IPS-18a (cell line): ENCODE measurements at regions not wholly inside any gene's neighbourhood (a gene's known extent, or its start where the extent isn't known, plus 50 kb on each side); places are given as distances from the start of the nearest gene placed in this dataset.

Experiments used
- H3K27ac ChIP-seq: one replicate; pipeline ENCODE4 v1.5.1; 2013; ENCODE audit warnings: low read length
- H3K27me3 ChIP-seq: one replicate; pipeline ENCODE4 v1.6.1; 2013; ENCODE audit warnings: mild to moderate bottlenecking, low read length; ENCODE audit not compliant: control insufficient read depth, insufficient read depth
- H3K36me3 ChIP-seq: one replicate; pipeline ENCODE4 v1.6.1; 2013; ENCODE audit warnings: low read depth, low read length; ENCODE audit not compliant: control insufficient read depth
- H3K4me1 ChIP-seq: one replicate; pipeline ENCODE4 v1.6.1; 2013; ENCODE audit warnings: low read depth, low read length; ENCODE audit not compliant: control insufficient read depth
- H3K4me3 ChIP-seq: one replicate; pipeline ENCODE4 v1.5.1; 2013; ENCODE audit warnings: low read length
- H3K9ac ChIP-seq: one replicate; pipeline ENCODE4 v1.6.1; 2013; ENCODE audit warnings: mild to moderate bottlenecking, low read length, moderate library complexity
- H3K9me3 ChIP-seq: one replicate; pipeline ENCODE4 v1.6.1; 2013; ENCODE audit warnings: low read depth, low read length; ENCODE audit not compliant: control insufficient read depth

- no peaks in the 10 kb centered on the region for H3K9me3 ChIP-seq
- H3K27me3 ChIP-seq, result no peaks in the 10 kb centered on the region
- no peaks in the 10 kb centered on the region for H3K4me1 ChIP-seq
- no peak overlapping the region for H3K4me3 ChIP-seq
- no peaks in the 10 kb centered on the region for H3K36me3 ChIP-seq
- no peak overlapping the region for H3K27ac ChIP-seq
- H3K9ac ChIP-seq, result no peak overlapping the region
These were observed 1123.0 kb downstream of the VRK1 start for GRCh38 chr14:97920201-97920600.

GRCh38 chr14:97921296-97921695, 1124.1 kb downstream of the VRK1 start:
- no peak overlapping the region for H3K9ac ChIP-seq
- no peaks in the 10 kb centered on the region for H3K27me3 ChIP-seq
- H3K27ac ChIP-seq, result no peak overlapping the region
- H3K9me3 ChIP-seq, result no peaks in the 10 kb centered on the region
- no peaks in the 10 kb centered on the region for H3K36me3 ChIP-seq
- H3K4me1 ChIP-seq, result no peaks in the 10 kb centered on the region
- H3K4me3 ChIP-seq, result no peak overlapping the region

- Histone ChIP-seq H3K9me3 (no peaks in the 10 kb centered on the region), H3K4me1 (no peaks in the 10 kb centered on the region), H3K27ac (no peak overlapping the region), H3K27me3 (no peaks in the 10 kb centered on the region), H3K9ac (no peak overlapping the region), H3K36me3 (no peaks in the 10 kb centered on the region), H3K4me3 (no peak overlapping the region)
These were observed 1127.9 kb downstream of the VRK1 start for GRCh38 chr14:97924922-97925613.

- no peaks in the 10 kb centered on the region for H3K27me3 ChIP-seq
- no peak overlapping the region for H3K9ac ChIP-seq
- no peaks in the 10 kb centered on the region for H3K36me3 ChIP-seq
- H3K27ac ChIP-seq, result no peak overlapping the region
- no peak overlapping the region for H3K4me3 ChIP-seq
- H3K9me3 ChIP-seq, result no peaks in the 10 kb centered on the region
- H3K4me1 ChIP-seq, result no peaks in the 10 kb centered on the region
These were observed 1133.0 kb downstream of the VRK1 start for GRCh38 chr14:97930166-97930565.

- H3K4me1 ChIP-seq, result no peaks in the 10 kb centered on the region
- H3K36me3 ChIP-seq, result no peaks in the 10 kb centered on the region
- H3K27ac ChIP-seq, result no peak overlapping the region
- H3K27me3 ChIP-seq, result no peaks in the 10 kb centered on the region
- H3K9ac ChIP-seq, result no peak overlapping the region
- H3K4me3 ChIP-seq, result no peak overlapping the region
- H3K9me3 ChIP-seq, result no peaks in the 10 kb centered on the region
These were observed 1134.1 kb downstream of the VRK1 start for GRCh38 chr14:97931273-97931672.

GRCh38 chr14:97942921-97943320, 1145.7 kb downstream of the VRK1 start:
- no peaks in the 10 kb centered on the region for H3K27me3 ChIP-seq
- H3K27ac ChIP-seq, result no peak overlapping the region
- H3K9ac ChIP-seq, result no peak overlapping the region
- no peak overlapping the region for H3K4me3 ChIP-seq
- no peaks in the 10 kb centered on the region for H3K9me3 ChIP-seq
- no peaks in the 10 kb centered on the region for H3K36me3 ChIP-seq
- peaks cover 11% of the 10 kb centered on the region for H3K4me1 ChIP-seq

- Histone ChIP-seq H3K4me3 (no peak overlapping the region), H3K9ac (no peak overlapping the region), H3K27me3 (no peaks in the 10 kb centered on the region), H3K9me3 (no peaks in the 10 kb centered on the region), H3K27ac (no peak overlapping the region), H3K4me1 (peaks cover 11% of the 10 kb centered on the region), H3K36me3 (no peaks in the 10 kb centered on the region)
These were observed 1146.4 kb downstream of the VRK1 start for GRCh38 chr14:97943619-97944018.

- Histone ChIP-seq H3K27ac (no peak overlapping the region), H3K9ac (no peak overlapping the region), H3K9me3 (no peaks in the 10 kb centered on the region), H3K4me1 (peaks cover 11% of the 10 kb centered on the region), H3K27me3 (no peaks in the 10 kb centered on the region), H3K36me3 (no peaks in the 10 kb centered on the region), H3K4me3 (no peak overlapping the region)
These were observed 1147.2 kb downstream of the VRK1 start for GRCh38 chr14:97944380-97944779.

- H3K4me3 ChIP-seq, result no peak overlapping the region
- peaks cover 11% of the 10 kb centered on the region for H3K4me1 ChIP-seq
- H3K9me3 ChIP-seq, result no peaks in the 10 kb centered on the region
- no peaks in the 10 kb centered on the region for H3K36me3 ChIP-seq
- no peak overlapping the region for H3K9ac ChIP-seq
- no peaks in the 10 kb centered on the region for H3K27me3 ChIP-seq
- H3K27ac ChIP-seq, result no peak overlapping the region
These were observed 1148.4 kb downstream of the VRK1 start for GRCh38 chr14:97945631-97946030.

GRCh38 chr14:97946240-97946639, 1149.1 kb downstream of the VRK1 start:
- Histone ChIP-seq H3K27ac (no peak overlapping the region), H3K4me3 (no peak overlapping the region), H3K27me3 (no peaks in the 10 kb centered on the region), H3K9me3 (no peaks in the 10 kb centered on the region), H3K9ac (no peak overlapping the region), H3K4me1 (peaks cover 11% of the 10 kb centered on the region), H3K36me3 (no peaks in the 10 kb centered on the region)

GRCh38 chr14:97946641-97947040, 1149.5 kb downstream of the VRK1 start:
- H3K9ac ChIP-seq, result no peak overlapping the region
- H3K4me3 ChIP-seq, result no peak overlapping the region
- no peaks in the 10 kb centered on the region for H3K27me3 ChIP-seq
- H3K27ac ChIP-seq, result no peak overlapping the region
- H3K4me1 ChIP-seq, result peaks cover 11% of the 10 kb centered on the region
- H3K36me3 ChIP-seq, result no peaks in the 10 kb centered on the region
- H3K9me3 ChIP-seq, result no peaks in the 10 kb centered on the region

GRCh38 chr14:97948841-97949240, 1151.7 kb downstream of the VRK1 start:
- no peak overlapping the region for H3K27ac ChIP-seq
- H3K9me3 ChIP-seq, result no peaks in the 10 kb centered on the region
- no peak overlapping the region for H3K9ac ChIP-seq
- H3K4me3 ChIP-seq, result no peak overlapping the region
- H3K27me3 ChIP-seq, result no peaks in the 10 kb centered on the region
- H3K4me1 ChIP-seq, result peaks cover 11% of the 10 kb centered on the region
- H3K36me3 ChIP-seq, result no peaks in the 10 kb centered on the region
